ENCODE measurements at regions not wholly inside any gene's neighbourhood (a gene's known extent, or its start where the extent isn't known, plus 50 kb on each side); places are given as distances from the start of the nearest gene placed in this dataset.

DNA sequence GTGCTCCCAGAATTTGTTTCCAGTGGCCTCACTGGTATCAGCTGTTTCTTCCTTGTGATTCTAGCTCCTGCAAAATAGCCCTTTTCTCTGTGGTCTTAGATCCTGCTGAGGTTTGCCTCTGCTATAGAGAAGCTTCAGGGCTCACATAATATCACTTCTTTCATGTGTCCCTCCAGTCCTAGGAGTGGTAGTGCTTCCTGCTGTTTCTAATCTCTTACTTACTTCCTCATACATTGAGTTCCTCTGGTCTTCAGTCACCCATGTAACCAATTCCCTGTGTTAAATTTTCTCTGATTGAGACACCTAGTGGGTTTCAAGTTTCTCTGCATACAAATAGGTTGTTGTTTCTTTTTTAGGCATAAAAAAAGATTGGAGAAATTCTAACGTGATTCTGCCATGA lies 1567.9 kb downstream of the ARAP2 start:
- no peak for DNase-seq (ENCODE audit: low spot score in 2 of 2)
- H3K9me3 ChIP-seq: no peaks in the 10 kb centered on the region
- no peaks in the 10 kb centered on the region for H3K36me3 ChIP-seq

GRCh38 chr4:34678431-34678830 lies 1565.9 kb downstream of the ARAP2 start:
- intact Hi-C loops (cut with DNase I; ENCODE audit: low total_unique reads): no loop called here

More for the DNA sequence above, 1567.9 kb downstream of the ARAP2 start:
- no peak overlapping the region for H3K4me3 ChIP-seq
- intact Hi-C loops (cut with DNase I; ENCODE audit: low total_unique reads): no loop called here
- H3K27me3 ChIP-seq: no peaks in the 10 kb centered on the region
- no peak for TF ChIP-seq CTCF (IDR thresholded peaks at IDR 0.05)
- no peak for TF ChIP-seq POLR2AphosphoS5 (IDR thresholded peaks at IDR 0.05)
- no peak for TF ChIP-seq POLR2A (IDR thresholded peaks at IDR 0.05)
- H3K27ac ChIP-seq: no peak overlapping the region
- H3K4me1 ChIP-seq: no peaks in the 10 kb centered on the region

GRCh38 chr4:34679228-34679627 lies 1565.1 kb downstream of the ARAP2 start:
- no peak overlapping the region for H3K27ac ChIP-seq
- H3K4me3 ChIP-seq: no peak overlapping the region
- no peaks in the 10 kb centered on the region for H3K36me3 ChIP-seq
- intact Hi-C loops (cut with DNase I; ENCODE audit: low total_unique reads): no loop called here
- H3K4me1 ChIP-seq: no peaks in the 10 kb centered on the region
- no peak for DNase-seq (ENCODE audit: low spot score in 2 of 2)
- no peaks in the 10 kb centered on the region for H3K27me3 ChIP-seq
- H3K9me3 ChIP-seq: no peaks in the 10 kb centered on the region
- TF ChIP-seq CTCF (IDR thresholded peaks at IDR 0.05) (no peak), POLR2AphosphoS5 (IDR thresholded peaks at IDR 0.05) (no peak), POLR2A (IDR thresholded peaks at IDR 0.05) (no peak)

More at GRCh38 chr4:34678431-34678830, 1565.9 kb downstream of the ARAP2 start:
- no peaks in the 10 kb centered on the region for H3K27me3 ChIP-seq
- TF ChIP-seq POLR2A (IDR thresholded peaks at IDR 0.05): no peak
- TF ChIP-seq POLR2AphosphoS5 (IDR thresholded peaks at IDR 0.05): no peak
- no peak for TF ChIP-seq CTCF (IDR thresholded peaks at IDR 0.05)
- no peak for DNase-seq (ENCODE audit: low spot score in 2 of 2)
- H3K4me3 ChIP-seq: no peak overlapping the region
- no peaks in the 10 kb centered on the region for H3K4me1 ChIP-seq
- H3K36me3 ChIP-seq: no peaks in the 10 kb centered on the region
- no peaks in the 10 kb centered on the region for H3K9me3 ChIP-seq
- H3K27ac ChIP-seq: no peak overlapping the region

- intact Hi-C loops (cut with DNase I; ENCODE audit: low total_unique reads): loop anchor here (10.0 kb wide), 1 partner anchor 605 kb away; no protein-coding TSS in a partner anchor
- Histone ChIP-seq H3K4me3 (no peak overlapping the region), H3K4me1 (no peaks in the 10 kb centered on the region), H3K9me3 (peaks cover 0 to 13% of the 10 kb centered on the region in 2 donors), H3K27ac (no peak overlapping the region), H3K27me3 (no peaks in the 10 kb centered on the region), H3K36me3 (no peaks in the 10 kb centered on the region)
- TF ChIP-seq POLR2A (IDR thresholded peaks at IDR 0.05) (no peak), POLR2AphosphoS5 (IDR thresholded peaks at IDR 0.05) (no peak), CTCF (IDR thresholded peaks at IDR 0.05) (no peak)
- no peak for DNase-seq (ENCODE audit: low spot score in 2 of 2)
These were observed 1534.8 kb downstream of the ARAP2 start for GRCh38 chr4:34709564-34709963.

DNA sequence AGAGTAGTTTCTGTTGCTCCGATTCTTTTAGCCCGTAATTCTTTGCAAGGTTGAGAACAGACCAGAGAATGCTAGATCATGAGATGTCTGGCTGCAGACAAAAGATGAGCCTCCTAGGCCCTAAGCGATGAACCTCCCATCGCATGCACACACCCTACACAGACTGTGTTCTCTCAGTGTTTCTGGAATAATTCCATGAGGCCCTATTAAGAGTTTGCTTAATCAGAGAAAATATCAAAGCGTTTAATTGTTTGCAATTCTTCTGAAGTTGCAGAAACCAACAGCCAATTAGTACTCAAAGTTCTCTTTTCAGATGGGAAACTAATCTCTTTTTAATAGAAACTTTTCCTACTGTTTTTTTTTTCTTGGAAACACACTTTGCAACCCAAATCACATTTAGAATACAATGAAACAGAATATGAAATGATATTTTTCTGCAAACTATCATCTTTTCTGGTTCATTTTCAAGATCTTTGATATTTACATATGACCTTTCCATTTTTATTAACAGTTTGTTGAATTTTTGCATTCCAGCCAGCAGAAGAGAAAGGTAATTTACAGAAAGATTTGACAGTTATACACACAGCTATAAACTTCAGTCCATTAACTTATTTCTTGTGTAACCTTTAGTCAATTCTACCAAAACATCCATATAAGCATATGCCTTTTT lies 1525.6 kb downstream of the ARAP2 start:
- intact Hi-C loops (cut with DNase I; ENCODE audit: low total_unique reads): no loop called here
- no peak overlapping the region for H3K4me3 ChIP-seq
- no peaks in the 10 kb centered on the region for H3K36me3 ChIP-seq
- H3K4me1 ChIP-seq: no peaks in the 10 kb centered on the region
- no peak for DNase-seq (ENCODE audit: low spot score in 2 of 2)
- no peak overlapping the region for H3K27ac ChIP-seq
- H3K27me3 ChIP-seq: no peaks in the 10 kb centered on the region
- no peaks in the 10 kb centered on the region for H3K9me3 ChIP-seq
- TF ChIP-seq POLR2A (IDR thresholded peaks at IDR 0.05) (no peak), POLR2AphosphoS5 (IDR thresholded peaks at IDR 0.05) (no peak), CTCF (IDR thresholded peaks at IDR 0.05) (no peak)
